NCI-H446 (cell line): ENCODE measurements at regions not wholly inside any gene's neighbourhood (a gene's known extent, or its start where the extent isn't known, plus 50 kb on each side); places are given as distances from the start of the nearest gene placed in this dataset.

Source experiments
- DNase-seq, 2 experiments: peaks; one replicate each; lab custom pipeline; 2025; lab: John Stamatoyannopoulos, UW

GRCh38 chr4:37737466-37737865 lies 51.3 kb upstream of the RELL1 start:
- no peak for DNase-seq
